ENCODE measurements at regions not wholly inside any gene's neighbourhood (a gene's known extent, or its start where the extent isn't known, plus 50 kb on each side); places are given as distances from the start of the nearest gene placed in this dataset.

DNA sequence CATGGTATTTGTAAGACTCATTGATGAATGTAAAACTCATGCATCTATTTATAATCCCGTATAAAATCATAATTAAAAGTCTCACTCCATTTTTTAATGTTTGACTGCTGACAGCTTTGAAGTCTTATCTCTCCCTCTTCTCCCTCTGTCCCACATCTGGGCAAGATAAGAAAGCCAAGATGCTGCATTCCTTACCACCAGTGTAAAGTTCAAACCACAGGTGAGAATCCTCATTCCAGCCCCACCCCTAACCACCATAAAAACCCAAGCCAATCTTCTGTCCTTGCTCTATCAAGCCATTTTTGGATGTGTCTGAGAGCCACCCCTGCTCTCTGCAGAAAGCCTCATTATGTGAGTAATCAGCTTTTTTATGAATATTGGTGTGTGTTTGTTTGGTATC, 59.3 kb upstream of the MAGED1 start:
- TF ChIP-seq, protein P1, sequence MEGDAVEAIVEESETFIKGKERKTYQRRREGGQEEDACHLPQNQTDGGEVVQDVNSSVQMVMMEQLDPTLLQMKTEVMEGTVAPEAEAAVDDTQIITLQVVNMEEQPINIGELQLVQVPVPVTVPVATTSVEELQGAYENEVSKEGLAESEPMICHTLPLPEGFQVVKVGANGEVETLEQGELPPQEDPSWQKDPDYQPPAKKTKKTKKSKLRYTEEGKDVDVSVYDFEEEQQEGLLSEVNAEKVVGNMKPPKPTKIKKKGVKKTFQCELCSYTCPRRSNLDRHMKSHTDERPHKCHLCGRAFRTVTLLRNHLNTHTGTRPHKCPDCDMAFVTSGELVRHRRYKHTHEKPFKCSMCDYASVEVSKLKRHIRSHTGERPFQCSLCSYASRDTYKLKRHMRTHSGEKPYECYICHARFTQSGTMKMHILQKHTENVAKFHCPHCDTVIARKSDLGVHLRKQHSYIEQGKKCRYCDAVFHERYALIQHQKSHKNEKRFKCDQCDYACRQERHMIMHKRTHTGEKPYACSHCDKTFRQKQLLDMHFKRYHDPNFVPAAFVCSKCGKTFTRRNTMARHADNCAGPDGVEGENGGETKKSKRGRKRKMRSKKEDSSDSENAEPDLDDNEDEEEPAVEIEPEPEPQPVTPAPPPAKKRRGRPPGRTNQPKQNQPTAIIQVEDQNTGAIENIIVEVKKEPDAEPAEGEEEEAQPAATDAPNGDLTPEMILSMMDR (IDR thresholded peaks at IDR 0.05 in 8 of 11, conservative IDR thresholded peaks at IDR 0.05 in 3 of 11), result no peak
- no peak for TF ChIP-seq POLR2A (IDR thresholded peaks at IDR 0.05)
- no peak for TF ChIP-seq POLR2AphosphoS5 (IDR thresholded peaks at IDR 0.05)
